GM18498 (cell line): ENCODE measurements at regions not wholly inside any gene's neighbourhood (a gene's known extent, or its start where the extent isn't known, plus 50 kb on each side); places are given as distances from the start of the nearest gene placed in this dataset.
"Not testable (repeated sequence)": the region's sequence is repeated elsewhere in the genome, so short reads cannot be mapped to it uniquely, and the experiment has no call there.

Experiments
- ATAC-seq: cut with Tn5 transposase; IDR thresholded peaks from one replicate; pipeline ENCODE4 v1.9.1; 2021; ENCODE audit warnings: mild to moderate bottlenecking, moderate library complexity; ENCODE audit not compliant: unreplicated experiment

GRCh38 chr2:234409590-234409989 lies 87.3 kb downstream of the ARL4C start:
- ATAC-seq, result no peak

GRCh38 chr2:234406085-234406484 lies 90.8 kb downstream of the ARL4C start:
- ATAC-seq, result no peak

GRCh38 chr2:234405462-234405861 lies 91.4 kb downstream of the ARL4C start:
- no peak for ATAC-seq

DNA sequence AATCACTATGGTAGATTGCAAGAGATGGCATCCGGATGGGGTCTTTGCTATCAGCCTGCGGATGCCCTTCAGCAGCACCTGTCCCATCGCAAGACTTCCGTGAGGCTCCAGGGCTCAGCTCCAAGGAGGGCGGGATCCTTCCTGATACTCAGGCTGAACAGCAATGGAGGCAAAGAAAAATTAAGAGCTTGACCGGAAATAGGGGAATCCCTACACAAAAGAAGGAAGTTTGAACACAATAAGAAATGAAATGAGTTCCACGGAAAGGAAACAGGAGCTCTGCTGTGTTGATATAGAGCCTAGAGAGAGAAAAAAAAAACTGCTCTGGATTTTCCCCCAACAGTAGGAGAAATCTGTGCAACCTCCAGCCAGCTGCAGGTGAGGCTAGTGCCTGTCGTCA lies 91.9 kb downstream of the ARL4C start:
- ATAC-seq, result no peak

DNA sequence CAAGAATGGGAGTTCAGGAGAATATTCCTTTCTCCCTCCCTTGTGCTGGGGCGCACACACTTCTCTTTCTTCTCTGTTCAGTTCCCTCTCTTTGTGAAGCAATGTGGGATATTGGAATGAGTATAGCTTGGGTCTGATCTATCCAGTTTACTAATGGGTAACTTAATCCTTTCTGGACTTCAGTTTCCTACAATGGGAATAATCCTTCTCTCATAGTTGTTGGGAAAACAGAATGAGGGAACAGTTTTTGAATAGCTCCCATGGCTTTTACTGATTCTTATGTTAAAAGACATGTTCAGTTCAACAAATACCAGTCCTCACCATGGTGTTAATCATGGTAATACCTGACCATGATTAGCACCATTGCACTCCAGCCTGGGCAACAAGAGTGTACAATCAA lies 93.1 kb downstream of the ARL4C start:
- no peak for ATAC-seq

- ATAC-seq, result no peak
Measured at GRCh38 chr2:234403074-234403473, 93.8 kb downstream of the ARL4C start.

- ATAC-seq, result no peak
Measured at GRCh38 chr2:234401426-234401825, 95.5 kb downstream of the ARL4C start.

DNA sequence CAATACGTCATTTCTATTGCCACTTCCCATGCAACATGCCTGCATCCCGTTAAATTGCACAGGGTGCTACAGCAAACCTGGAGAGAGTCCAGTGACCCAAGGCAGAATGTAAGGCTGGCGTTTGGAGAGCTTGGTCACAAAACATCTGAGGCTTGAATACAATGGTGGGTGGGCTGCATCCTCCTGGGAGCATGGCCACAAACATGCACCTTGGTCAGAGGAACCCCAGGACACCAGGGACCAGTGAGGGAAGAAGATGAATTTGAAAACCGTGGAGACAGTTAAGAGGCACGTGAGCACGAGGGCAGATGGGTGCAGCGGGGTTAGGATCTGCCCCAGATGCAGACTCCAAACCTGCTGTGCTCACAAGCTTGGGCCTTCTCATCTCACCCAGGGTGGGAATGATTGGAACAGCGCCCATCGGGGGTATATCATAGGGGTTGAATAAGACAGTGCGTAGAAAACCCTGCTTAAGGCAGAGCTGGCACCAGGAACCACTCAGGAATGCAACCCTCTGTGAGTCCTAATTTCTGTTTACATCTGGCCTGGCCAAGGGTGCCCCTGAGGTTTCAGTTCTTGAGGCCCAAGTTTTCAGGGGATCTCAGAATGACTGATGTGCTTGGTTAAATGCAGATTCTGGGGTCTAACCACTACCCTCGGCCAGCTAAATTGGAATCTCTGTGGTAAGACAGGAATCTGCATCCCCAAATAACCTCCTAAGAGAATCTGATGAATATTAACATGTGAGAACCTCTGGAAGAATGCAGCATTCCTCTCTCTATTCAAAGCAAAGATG lies 97.2 kb downstream of the ARL4C start:
- no peak for ATAC-seq

- no peak for ATAC-seq
Measured at GRCh38 chr2:234398531-234398930, 98.3 kb downstream of the ARL4C start.

DNA sequence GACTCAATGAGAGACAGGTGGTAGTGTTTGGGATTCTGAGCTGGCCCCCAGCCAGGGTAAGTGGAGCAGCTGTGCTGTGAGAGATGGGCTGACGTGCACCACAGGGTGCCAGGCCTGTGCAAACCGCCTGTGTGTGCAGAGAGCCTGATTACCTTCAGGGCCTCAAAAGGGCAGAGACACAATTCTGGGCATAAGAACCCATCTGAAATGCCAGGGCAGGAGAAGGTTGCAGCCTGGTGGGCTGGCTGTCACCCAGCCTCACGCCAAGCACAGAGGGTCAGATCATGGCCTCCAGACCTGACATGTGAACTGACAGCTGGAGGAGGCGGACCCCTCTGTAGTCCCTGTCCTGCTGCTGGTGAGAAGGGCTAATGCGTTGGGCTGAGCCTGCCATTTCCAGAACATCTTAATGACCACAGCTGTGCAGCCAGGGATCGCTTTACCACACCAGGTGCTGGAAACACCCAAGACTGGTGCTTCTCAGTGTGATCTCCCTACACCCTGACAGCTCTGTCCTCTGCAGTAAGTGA lies 100.9 kb downstream of the ARL4C start:
- ATAC-seq, result no peak

DNA sequence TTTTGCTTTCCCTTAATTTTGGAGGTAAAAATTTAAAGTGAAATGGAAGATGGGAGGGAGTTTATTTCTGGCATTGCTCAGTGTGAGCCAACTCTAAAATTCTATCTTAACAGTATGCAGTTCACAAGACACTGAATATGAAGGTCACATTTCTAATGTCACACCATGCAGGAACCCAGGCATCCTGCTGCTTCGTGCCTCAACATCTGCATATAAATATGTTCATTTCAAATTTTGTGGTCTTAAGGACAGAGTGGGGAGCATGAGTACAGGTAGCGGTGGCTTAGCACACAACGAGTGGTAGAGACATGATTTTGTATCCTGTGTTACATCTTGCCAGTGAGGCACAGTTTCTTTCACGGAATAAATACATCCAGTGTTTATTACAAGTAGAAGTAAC lies 102.4 kb downstream of the ARL4C start:
- no peak for ATAC-seq

- no peak for ATAC-seq
Measured at GRCh38 chr2:234393354-234393753, 103.5 kb downstream of the ARL4C start.

- no peak for ATAC-seq
Measured at GRCh38 chr2:234392041-234392615, 104.8 kb downstream of the ARL4C start.

DNA sequence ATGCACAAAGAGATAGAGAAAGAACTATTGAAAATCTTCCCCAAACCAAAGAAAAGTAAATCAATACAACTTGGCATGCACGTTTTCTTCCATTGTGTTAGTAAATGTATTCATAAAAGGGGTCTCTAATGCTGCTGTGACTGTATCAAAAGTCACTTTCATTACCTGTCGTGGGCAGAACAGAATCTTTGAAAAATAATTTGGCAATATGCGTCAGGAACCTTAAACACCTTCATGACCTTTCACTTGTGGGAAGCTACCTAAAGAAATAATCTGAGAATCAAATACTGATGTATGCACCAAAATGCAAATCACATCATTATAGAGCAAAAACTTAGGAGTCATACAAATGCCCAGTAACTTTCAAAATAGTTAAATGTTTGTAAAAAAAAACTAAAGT lies 105.3 kb downstream of the ARL4C start:
- ATAC-seq, result no peak

DNA sequence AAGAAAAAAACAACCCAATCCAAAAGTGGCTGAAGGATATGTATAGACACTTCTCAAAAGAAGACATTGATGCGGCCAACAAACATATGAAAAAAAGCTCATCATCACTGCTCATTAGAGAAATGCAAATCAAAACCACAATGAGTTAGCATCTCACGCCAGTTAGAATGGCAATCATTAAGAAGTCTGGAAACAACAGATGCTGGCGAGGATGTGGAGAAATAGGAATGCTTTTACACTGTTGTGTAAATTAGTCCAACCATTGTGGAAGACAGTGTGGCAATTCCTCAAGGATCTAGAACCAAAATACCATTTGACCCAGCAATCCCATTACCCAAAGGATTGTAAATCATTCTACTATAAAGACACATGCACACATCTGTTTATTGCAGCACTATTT lies 107.2 kb downstream of the ARL4C start:
- not testable (repeated sequence) for ATAC-seq

- no peak for ATAC-seq
Measured at GRCh38 chr2:234388591-234388990, 108.3 kb downstream of the ARL4C start.

- no peak for ATAC-seq
Measured at GRCh38 chr2:234386971-234387370, 109.9 kb downstream of the ARL4C start.

- ATAC-seq, result no peak
Measured at GRCh38 chr2:234382131-234382530, 114.8 kb downstream of the ARL4C start.

- ATAC-seq, result not testable (repeated sequence)
Measured at GRCh38 chr2:234378958-234379357, 117.9 kb downstream of the ARL4C start.

DNA sequence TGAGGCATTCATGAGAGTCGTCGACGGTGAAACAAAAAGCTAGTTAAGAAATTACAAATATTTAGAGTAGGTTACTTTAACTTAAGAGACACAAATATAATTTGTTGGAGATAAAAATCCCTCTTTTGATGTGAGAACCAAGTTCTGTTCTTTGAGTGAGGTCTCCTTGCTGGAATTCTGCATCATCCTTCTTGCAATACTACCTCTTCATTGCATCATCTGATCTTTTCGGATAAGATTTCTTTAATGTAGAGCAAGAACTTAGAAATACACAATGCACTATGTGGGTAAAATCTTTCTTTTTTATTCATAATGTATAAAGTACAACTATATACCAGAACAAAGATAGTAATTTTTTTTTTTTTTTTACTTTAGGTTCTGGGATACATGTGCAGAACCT lies 118.4 kb downstream of the ARL4C start:
- ATAC-seq, result no peak

- ATAC-seq, result no peak
Measured at GRCh38 chr2:234377761-234378391, 119.0 kb downstream of the ARL4C start.

- ATAC-seq, result no peak
Measured at GRCh38 chr2:234376229-234376628, 120.7 kb downstream of the ARL4C start.
